ENCODE measurements at regions not wholly inside any gene's neighbourhood (a gene's known extent, or its start where the extent isn't known, plus 50 kb on each side); places are given as distances from the start of the nearest gene placed in this dataset.

DNA sequence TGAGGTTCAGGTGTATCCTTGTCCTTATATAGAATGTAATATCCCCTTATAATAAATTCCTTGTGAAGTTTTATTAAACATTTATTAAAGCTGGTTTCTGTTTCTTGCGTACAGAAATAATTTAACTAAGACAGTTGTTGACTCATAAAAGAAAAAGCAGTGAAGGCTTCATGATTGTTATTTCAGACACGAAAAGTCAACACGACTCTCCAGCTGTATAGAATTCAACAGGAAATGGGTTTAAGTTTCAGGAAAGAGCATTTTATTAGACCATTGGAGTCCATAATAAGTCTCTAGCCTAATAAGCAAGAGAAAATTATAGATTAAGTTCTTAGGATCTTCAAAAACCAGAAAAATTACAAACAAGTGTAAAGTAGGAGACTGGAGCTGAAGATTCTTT, 62.2 kb downstream of the KCNE4 start:
- DNase-seq (ENCODE audit: low read depth in 1 of 2, low spot score in 2 of 2) (no peak), FAIRE-seq (no peak)
- Histone ChIP-seq H3K4me3 (ENCODE audit: extremely low read depth in 1 of 4, insufficient read depth in 2 of 4, low read depth in 3 of 4, low read length in 4 of 4) (no peak overlapping the region), H2AFZ (ENCODE audit: low read length) (no peak overlapping the region), H3K27me3 (replicated peaks in 1 of 4; ENCODE audit: control insufficient read depth in 3 of 4, extremely low read depth in 1 of 4, insufficient read depth in 3 of 4, low read length in 3 of 4) (no peaks in the 10 kb centered on the region), H3K79me1 (ENCODE audit: low read depth, low read length) (no peaks in the 10 kb centered on the region), H4K8ac (ENCODE audit: extremely low read depth, insufficient read depth, low read length) (no peak overlapping the region), H3K4ac (replicated peaks; ENCODE audit: insufficient read length, low read depth, low read length) (no peak overlapping the region), H3K23me2 (ENCODE audit: low read depth, low read length) (no peaks in the 10 kb centered on the region), H4K5ac (ENCODE audit: insufficient read length, low read depth, low read length) (no peak overlapping the region), H3K18ac (ENCODE audit: extremely low read depth, low read length) (no peak overlapping the region), H3K36me3 (ENCODE audit: control insufficient read depth in 2 of 4, insufficient read depth in 4 of 4, low read length in 3 of 4) (no peaks in the 10 kb centered on the region), H3K14ac (ENCODE audit: insufficient read length) (no peak overlapping the region), H3K56ac (replicated peaks; ENCODE audit: insufficient read length, low read depth, low read length) (no peak overlapping the region), H3K9me3 (ENCODE audit: insufficient read depth in 2 of 2, low read depth in 1 of 2, low read length in 1 of 2) (no peaks in the 10 kb centered on the region), H3K4me1 (replicated peaks in 1 of 4; ENCODE audit: control insufficient read depth in 3 of 4, insufficient read depth in 4 of 4, low read length in 3 of 4) (no peaks in the 10 kb centered on the region), H3K27ac (ENCODE audit: low read depth, low read length) (no peak overlapping the region), H3K23ac (ENCODE audit: insufficient read length) (no peak overlapping the region), H2BK120ac (replicated peaks; ENCODE audit: low read depth, low read length) (no peak overlapping the region), H2BK20ac (ENCODE audit: low read length) (no peak overlapping the region), H4K91ac (replicated peaks; ENCODE audit: insufficient read length, low read length) (no peak overlapping the region), H2AK5ac (ENCODE audit: low read depth, low read length) (no peak overlapping the region), H3K9ac (replicated peaks in 1 of 4; ENCODE audit: extremely low read depth in 1 of 4, low read depth in 3 of 4, low read length in 3 of 4) (no peak overlapping the region), H4K20me1 (replicated peaks in 1 of 2; ENCODE audit: control insufficient read depth in 1 of 2, insufficient read depth in 2 of 2, low read length in 2 of 2) (no peaks in the 10 kb centered on the region), H2BK15ac (ENCODE audit: low read length) (no peak overlapping the region), H2BK12ac (ENCODE audit: low read depth, low read length) (no peak overlapping the region), H3K79me2 (ENCODE audit: control insufficient read depth in 1 of 2, insufficient read depth in 2 of 2, low read length in 2 of 2) (no peaks in the 10 kb centered on the region), H3K4me2 (ENCODE audit: insufficient read depth in 1 of 2, low read depth in 2 of 2, low read length in 2 of 2) (no peak overlapping the region), H2BK5ac (ENCODE audit: low read depth, low read length) (no peak overlapping the region)
- TF ChIP-seq RAD21 (IDR thresholded peaks at IDR 0.05 in 1 of 2, conservative IDR thresholded peaks at IDR 0.05 in 1 of 2; ENCODE audit: low read depth in 2 of 2, low read length in 2 of 2): no peak
- no peak for TF ChIP-seq TEAD4 (IDR thresholded peaks at IDR 0.05; ENCODE audit: low read depth, low read length)
- no peak for TF ChIP-seq CREB1 (IDR thresholded peaks at IDR 0.05)
- no peak for TF ChIP-seq SUZ12 (IDR thresholded peaks at IDR 0.05; ENCODE audit: low read length)
- no peak for TF ChIP-seq SP1 (IDR thresholded peaks at IDR 0.05; ENCODE audit: low read depth, low read length)
- no peak for TF ChIP-seq HDAC6 (IDR thresholded peaks at IDR 0.05; ENCODE audit: low read depth, low read length)
- TF ChIP-seq GTF2F1 (IDR thresholded peaks at IDR 0.05; ENCODE audit: borderline replicate concordance, low read depth, low read length): no peak
- TF ChIP-seq CBX8 (IDR thresholded peaks at IDR 0.05; ENCODE audit: borderline replicate concordance, low read depth, low read length): no peak
- no peak for TF ChIP-seq SIX5 (IDR thresholded peaks at IDR 0.05; ENCODE audit: low read depth, low read length)
- TF ChIP-seq, protein P1, sequence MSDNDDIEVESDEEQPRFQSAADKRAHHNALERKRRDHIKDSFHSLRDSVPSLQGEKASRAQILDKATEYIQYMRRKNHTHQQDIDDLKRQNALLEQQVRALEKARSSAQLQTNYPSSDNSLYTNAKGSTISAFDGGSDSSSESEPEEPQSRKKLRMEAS (IDR thresholded peaks at IDR 0.05): no peak
- ChIA-PET CTCF (ENCODE audit: partially characterized antibody) (interaction anchor here (1.4 to 2.8 kb wide), 3 partner anchors 10 to 142 kb away, joined by 3 to 8 read pairs (median 6); no protein-coding TSS in a partner anchor), POLR2A (ENCODE audit: partially characterized antibody) (no interaction called here)
- WGBS, 2 experiments (ENCODE audit: extremely low coverage in 1 of 2, insufficient coverage in 1 of 2, insufficient read length in 1 of 2, insufficient replicate concordance in 2 of 2, low coverage in 1 of 2, low lambda C conversion rate in 2 of 2, missing lambda C conversion rate in 1 of 2): 94% methylated on average over 3 of the region's 3 CpGs; no CpG with 5 or more reads in 1 of the 2 experiments

Data from H1 (cell line).